ENCODE measurements at regions not wholly inside any gene's neighbourhood (a gene's known extent, or its start where the extent isn't known, plus 50 kb on each side); places are given as distances from the start of the nearest gene placed in this dataset.

- TF ChIP-seq, protein P1, sequence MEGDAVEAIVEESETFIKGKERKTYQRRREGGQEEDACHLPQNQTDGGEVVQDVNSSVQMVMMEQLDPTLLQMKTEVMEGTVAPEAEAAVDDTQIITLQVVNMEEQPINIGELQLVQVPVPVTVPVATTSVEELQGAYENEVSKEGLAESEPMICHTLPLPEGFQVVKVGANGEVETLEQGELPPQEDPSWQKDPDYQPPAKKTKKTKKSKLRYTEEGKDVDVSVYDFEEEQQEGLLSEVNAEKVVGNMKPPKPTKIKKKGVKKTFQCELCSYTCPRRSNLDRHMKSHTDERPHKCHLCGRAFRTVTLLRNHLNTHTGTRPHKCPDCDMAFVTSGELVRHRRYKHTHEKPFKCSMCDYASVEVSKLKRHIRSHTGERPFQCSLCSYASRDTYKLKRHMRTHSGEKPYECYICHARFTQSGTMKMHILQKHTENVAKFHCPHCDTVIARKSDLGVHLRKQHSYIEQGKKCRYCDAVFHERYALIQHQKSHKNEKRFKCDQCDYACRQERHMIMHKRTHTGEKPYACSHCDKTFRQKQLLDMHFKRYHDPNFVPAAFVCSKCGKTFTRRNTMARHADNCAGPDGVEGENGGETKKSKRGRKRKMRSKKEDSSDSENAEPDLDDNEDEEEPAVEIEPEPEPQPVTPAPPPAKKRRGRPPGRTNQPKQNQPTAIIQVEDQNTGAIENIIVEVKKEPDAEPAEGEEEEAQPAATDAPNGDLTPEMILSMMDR (IDR thresholded peaks at IDR 0.05) = no peak
- TF ChIP-seq POLR2A (IDR thresholded peaks at IDR 0.05) (no peak), EP300 (IDR thresholded peaks at IDR 0.05) (no peak), POLR2AphosphoS5 (IDR thresholded peaks at IDR 0.05) (no peak)
These were observed 61.4 kb upstream of the GPR6 start for GRCh38 chr6:109916759-109917158.

Measured in gastroesophageal sphincter (tissue), 3 donors.